ENCODE measurements at regions not wholly inside any gene's neighbourhood (a gene's known extent, or its start where the extent isn't known, plus 50 kb on each side); places are given as distances from the start of the nearest gene placed in this dataset.

DNA sequence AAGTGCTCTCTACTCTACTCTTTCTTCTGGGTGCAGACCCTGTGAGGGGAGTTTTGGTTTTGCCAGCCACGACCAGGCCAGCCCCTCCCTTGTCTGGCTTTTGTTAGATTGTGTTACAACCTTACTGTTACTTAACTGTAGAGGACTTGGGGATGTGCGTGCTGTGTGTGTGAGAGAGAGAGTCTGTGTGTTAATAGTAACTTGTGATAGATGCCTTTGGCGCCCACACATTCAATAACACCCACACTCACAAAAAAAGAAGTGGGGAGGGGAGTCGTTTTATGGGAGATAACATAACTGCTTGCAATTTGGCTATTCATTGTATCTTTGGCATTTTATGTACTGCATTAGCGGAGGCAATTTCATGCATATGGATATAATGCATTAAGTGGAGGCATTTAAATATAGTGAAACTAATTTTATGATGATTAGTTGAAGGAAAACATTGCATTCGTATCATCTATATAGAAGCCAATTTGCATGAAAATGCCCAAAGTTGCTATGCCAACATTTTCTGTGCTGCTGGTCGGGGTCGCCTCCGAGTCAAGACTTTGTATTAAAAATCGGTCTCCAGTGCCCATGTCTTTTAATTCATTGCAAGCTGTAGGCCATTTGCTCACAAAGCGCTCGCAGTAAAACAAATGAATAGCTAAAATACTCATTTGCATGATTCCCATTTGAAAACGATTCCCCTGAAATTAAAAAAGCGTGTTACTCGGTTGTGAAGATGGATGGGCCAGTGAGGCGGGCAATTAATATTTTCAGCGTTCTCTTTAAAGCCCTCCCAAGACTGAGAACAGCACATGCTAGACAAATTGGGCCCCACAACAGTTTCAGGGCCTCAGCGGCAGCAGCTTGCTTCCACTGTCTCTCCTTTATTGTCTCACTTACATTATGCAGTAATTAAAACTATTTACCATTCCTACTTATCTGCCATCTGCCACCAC is 158.5 kb upstream of the SMAD3 start:
- DNase-seq: no peak

DNA sequence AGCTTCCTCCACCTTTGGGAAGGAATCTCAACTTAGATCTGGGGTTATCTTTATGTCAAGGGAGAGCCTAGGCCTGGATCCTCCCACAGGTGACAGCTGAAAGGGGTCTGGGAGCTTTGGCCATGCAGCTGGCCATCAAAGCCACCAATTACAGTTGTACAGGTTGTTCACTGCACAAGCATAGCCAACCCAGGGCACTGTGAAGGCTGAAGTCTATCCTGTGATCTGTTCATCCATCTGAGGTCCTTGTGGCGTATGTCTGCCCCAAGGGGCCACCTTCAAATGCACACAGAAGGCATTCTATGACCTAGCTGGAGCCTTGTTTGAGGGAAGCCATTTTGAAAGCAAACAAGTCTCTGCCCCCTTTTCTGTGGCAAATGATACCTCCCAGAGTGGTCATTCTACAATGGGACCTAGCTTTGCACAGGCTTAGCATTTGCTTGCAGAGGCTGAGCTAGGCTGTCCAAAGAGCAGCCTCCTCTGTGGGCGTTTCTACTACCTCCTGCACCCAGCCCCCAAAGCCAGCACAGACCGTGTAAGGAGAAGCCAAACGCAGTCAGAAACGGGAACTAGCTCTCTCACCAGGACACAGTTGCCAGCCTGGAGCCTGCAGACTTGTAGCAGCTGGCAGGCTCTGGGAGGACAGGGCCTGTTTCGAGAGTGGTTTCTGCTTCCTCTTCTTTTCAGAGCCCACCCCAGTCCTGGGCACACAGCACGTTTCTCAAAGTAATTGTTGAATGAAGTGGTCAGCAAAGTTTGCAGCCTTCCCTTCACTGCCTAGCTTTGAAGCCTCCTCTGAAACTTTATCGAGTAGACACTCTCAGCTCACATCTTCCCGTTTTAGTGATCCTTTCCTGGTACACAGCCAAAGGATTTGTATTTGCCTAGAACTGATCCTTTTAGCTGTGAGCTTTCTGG is 157.3 kb upstream of the SMAD3 start:
- DNase-seq: no peak

DNA sequence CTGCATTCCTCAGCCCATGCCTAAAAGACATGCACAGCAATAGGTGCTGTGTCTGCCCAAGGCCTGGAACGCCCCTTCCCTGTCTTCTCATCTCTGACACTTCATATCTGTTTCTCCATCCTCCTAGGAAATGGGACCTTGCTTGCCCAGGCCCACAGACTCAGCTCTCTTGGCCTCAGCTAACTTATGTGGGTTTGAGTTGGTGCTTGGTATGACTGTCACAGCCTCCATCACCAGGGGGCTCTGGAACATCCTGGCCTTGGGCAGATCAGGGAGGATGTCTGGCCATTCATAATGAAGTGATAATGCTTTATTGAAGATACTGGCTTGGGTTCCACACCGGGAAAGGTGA is 156.7 kb upstream of the SMAD3 start:
- DNase-seq: no peak

DNA sequence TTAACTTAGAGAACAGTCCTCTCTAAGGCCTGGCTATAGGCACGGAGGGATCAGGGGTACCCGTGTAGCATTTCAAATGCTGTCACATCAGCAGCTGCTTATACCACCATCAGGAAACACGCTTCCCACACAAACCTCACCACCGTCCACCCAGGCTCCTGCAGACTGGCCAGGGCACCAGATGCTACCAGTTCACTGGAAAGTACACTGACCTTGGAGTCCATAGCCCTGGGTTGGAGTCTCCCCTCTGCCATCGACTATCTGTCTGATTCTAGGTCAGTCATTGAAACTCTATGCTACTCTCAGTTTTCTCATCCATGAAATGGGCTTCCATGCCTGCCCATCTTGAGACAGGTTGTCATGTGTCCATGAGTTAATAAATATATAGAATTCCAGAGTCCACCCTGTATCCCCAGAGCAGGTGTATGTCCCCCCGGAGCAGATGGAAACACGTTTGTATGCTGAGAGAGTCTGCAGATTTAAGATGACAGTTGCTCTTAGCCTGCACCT is 156.0 kb upstream of the SMAD3 start:
- DNase-seq: no peak

DNA sequence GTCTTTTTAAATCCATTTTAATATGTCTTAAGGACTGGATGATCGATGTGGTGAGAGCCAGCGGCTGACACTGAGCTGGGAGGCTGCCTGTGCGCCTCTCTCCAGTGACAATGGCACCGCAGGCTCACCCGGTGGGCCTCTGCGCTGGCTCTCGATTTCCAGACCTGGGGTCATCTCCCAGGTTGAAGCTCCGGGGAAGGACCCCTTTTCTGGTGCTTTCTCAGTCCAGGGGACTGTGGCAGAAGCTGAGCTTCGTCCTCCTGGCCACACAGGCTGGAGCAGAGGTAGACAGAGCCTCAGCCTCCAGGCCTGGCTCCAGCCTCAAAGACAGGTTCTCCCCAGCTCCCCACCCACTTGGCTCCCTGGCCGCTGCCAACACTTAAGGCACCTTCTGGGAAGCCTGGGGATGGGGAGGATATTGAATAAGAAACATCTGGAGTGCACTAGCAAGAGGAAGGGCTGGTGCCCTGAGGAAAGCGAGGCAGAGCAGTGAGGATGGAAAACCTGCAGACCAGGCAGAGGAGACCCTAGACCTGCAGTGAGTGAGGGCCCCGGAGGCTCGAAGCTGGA is 154.2 kb upstream of the SMAD3 start:
- no peak for DNase-seq

DNA sequence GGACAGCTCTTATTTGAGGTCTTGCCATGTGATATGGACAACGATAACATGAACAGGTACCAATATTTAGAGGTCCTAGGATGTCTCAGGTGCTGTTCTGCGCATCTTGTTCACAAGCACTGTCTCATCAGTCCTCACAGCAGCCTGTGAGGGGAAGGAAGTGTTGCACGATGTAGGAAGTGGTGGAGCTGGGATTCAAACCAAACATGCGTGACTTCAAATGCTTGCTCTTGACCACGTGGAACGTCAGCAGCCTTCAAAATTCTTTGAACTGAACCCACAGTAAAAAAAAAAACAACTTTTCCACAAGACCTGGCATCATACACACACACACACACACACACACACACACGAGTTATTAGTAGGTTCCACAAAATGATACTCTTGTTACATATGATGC is 153.4 kb upstream of the SMAD3 start:
- DNase-seq: peak; percentile 18

DNA sequence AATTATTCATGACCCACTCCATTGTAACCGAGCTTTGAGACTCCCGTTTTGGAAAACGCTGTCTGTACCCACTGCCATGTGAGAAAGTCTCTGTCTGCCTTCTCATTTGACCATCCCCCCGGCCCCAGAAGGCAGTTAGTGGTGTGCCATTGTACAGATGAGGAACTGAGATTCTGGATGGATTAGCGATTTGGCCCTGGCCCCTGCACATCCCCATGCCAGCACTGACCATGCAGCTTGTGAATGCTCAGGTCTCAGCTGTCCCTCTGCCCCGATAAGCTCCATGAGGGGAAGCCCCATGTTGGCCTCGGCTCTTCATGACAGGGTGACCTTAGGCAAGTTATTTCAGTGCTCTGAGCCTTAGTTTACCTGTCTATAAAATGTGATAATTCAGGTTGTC is 153.0 kb upstream of the SMAD3 start:
- DNase-seq: no peak

DNA sequence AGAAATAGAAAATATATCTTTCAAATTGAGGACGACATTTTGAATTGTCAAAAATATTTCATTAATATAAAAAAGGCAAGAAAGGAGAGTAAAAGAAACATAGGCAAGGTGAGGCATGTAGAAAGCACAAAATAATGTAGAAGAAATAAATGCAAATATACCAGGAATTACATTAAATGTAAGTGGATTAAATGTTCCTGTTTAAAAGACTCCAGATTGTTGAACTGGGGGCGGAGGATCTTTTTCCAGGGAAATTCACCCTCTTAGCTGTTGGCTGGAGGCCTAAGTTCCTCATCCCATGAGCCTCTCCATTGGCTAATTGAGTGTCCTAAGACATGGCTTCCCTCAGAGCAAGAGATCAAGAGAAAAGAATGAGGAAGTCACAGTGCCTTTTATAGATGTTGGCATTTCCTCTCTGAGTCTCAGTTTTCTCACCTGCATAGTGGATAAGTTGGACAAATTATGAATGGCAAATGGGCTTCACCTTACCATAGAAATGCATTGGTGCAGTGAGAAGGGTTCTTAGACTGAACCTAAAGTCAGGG is 147.4 kb upstream of the SMAD3 start:
- no peak for DNase-seq

- no peak for DNase-seq
These were observed 146.0 kb upstream of the SMAD3 start for GRCh38 chr15:66919421-66919820.

- no peak for DNase-seq
These were observed 144.0 kb upstream of the SMAD3 start for GRCh38 chr15:66921319-66921915.

DNA sequence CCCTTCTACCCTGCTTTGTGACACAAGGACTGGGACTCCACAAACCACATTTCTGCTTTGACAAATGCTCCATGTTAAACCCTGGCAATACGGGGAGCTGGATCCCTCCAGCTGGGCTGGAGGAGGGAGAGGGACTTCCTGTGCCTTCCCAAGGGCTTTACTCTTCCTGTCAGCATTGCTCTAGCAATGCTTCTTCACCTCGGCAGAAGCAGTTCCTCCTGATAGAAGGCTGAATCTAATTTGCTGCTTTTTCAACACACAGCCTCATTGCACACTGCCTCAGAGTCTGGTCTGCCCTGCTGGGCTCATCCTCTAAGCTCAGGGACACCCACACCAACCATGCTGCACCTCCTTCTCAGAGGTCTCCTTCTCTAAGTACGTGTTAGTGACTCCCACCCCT is 142.8 kb upstream of the SMAD3 start:
- no peak for DNase-seq

GRCh38 chr15:66923438-66923881 is 141.9 kb upstream of the SMAD3 start:
- peak; percentile 36 for DNase-seq

- DNase-seq: no peak
These were observed 140.5 kb upstream of the SMAD3 start for GRCh38 chr15:66924889-66925288.

- DNase-seq: no peak
These were observed 139.7 kb upstream of the SMAD3 start for GRCh38 chr15:66925721-66926120.

DNA sequence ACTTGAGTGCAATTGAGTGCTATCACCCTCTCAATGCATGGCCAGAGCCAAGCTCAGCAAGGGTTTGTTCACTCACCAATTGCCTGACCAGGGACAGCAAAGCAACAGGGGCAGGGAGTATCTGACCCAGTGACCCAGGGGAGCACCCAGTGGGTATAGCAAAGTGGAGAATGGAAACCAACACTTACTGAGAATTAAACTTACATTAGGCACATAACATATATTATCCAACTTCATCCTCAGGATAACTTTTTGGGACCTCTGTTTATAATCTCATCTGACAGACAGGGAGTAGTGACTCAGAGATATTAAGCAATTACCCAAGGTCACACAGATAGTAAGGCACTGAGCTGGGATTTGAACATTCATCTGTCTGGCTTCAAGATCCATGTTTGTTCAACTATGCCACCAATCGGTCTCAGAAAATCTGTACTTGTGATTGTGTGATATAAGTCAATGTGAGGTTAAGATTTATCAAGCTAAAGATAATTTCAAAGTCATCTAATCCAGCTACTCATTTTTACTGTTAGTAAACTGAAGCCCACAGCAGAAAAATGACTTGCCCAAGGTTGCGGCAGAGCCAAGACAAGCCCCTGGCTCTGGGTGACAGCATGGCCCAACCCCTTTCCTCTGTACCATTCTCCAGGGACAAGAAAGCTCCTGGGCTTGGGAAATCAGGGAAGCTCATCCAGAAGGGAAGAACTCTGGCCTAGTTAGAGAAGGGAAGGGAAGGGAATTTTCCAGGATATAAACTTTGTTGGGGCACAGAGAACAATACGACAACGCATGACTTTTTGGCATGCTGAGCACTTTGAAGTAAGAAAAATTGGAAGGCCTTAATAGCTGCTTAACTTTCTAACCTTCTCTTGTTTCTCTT is 138.0 kb upstream of the SMAD3 start:
- no peak for DNase-seq

GRCh38 chr15:66928101-66928500 is 137.3 kb upstream of the SMAD3 start:
- no peak for DNase-seq

- no peak for DNase-seq
These were observed 136.6 kb upstream of the SMAD3 start for GRCh38 chr15:66928784-66929183.

- DNase-seq: no peak
These were observed 135.5 kb upstream of the SMAD3 start for GRCh38 chr15:66929843-66930402.

- DNase-seq: no peak
These were observed 133.4 kb upstream of the SMAD3 start for GRCh38 chr15:66931768-66932633.

DNA sequence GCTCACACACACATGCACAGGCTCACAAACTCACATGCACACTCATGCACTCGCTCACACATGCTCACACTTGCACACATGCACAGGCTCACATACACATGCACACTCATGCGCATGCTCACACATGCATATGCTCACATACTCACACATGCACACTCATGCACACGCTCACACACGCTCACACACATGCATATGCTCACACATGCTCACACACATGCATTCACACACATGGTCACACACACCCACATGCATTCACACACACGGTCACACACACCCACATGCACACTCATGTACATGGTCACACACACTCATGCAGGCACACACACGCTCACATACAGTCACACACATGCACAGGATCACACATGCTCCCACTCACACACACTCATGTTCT is 132.8 kb upstream of the SMAD3 start:
- DNase-seq: no peak
